B cell (primary cell): ENCODE measurements at regions not wholly inside any gene's neighbourhood (a gene's known extent, or its start where the extent isn't known, plus 50 kb on each side); places are given as distances from the start of the nearest gene placed in this dataset.

Experiments
- CTCF ChIP-seq: fragments of 200-600 bp; IDR thresholded peaks from one replicate; pipeline ENCODE4 v1.8.0; 2022; ENCODE audit warnings: antibody characterized with exemption, mild to moderate bottlenecking
- EZH2 ChIP-seq: IDR thresholded peaks from 2 replicates; pipeline ENCODE4 v1.6.1; 2012; ENCODE audit warnings: borderline replicate concordance, low read depth, mild to moderate bottlenecking, moderate library complexity, low read length; ENCODE audit not compliant: insufficient read depth, poor library complexity, severe bottlenecking

GRCh38 chr5:82421119-82421518 lies 143.0 kb upstream of the RPS23 start:
- TF ChIP-seq EZH2 (no peak), CTCF (no peak)
